GM21737 (cell line): ENCODE measurements at regions not wholly inside any gene's neighbourhood (a gene's known extent, or its start where the extent isn't known, plus 50 kb on each side); places are given as distances from the start of the nearest gene placed in this dataset.

Experiments
- ATAC-seq: cut with Tn5 transposase; IDR thresholded peaks from one replicate; pipeline ENCODE4 v1.9.1; 2021; ENCODE audit warnings: mild to moderate bottlenecking, moderate library complexity; ENCODE audit not compliant: unreplicated experiment

GRCh38 chr2:168375195-168375798 is 80.8 kb upstream of the CERS6 start:
- ATAC-seq, result no peak

GRCh38 chr2:168378960-168379669 is 77.0 kb upstream of the CERS6 start:
- ATAC-seq, result no peak

- ATAC-seq, result no peak
These were observed 75.6 kb upstream of the CERS6 start for GRCh38 chr2:168380500-168380899.

GRCh38 chr2:168392024-168392423 is 64.0 kb upstream of the CERS6 start:
- ATAC-seq, result no peak

- no peak for ATAC-seq
These were observed 63.3 kb upstream of the CERS6 start for GRCh38 chr2:168392797-168393196.

- no peak for ATAC-seq
These were observed 61.8 kb upstream of the CERS6 start for GRCh38 chr2:168394262-168394661.

- ATAC-seq, result no peak
These were observed 59.9 kb upstream of the CERS6 start for GRCh38 chr2:168396131-168396530.

GRCh38 chr2:168397629-168398028 is 58.4 kb upstream of the CERS6 start:
- ATAC-seq, result no peak

- no peak for ATAC-seq
These were observed 55.0 kb upstream of the CERS6 start for GRCh38 chr2:168401048-168401556.

- no peak for ATAC-seq
These were observed 54.3 kb upstream of the CERS6 start for GRCh38 chr2:168401771-168402170.

- no peak for ATAC-seq
These were observed 53.5 kb upstream of the CERS6 start for GRCh38 chr2:168402531-168402930.

GRCh38 chr2:168403736-168404135 is 52.3 kb upstream of the CERS6 start:
- no peak for ATAC-seq

GRCh38 chr2:168404764-168405163 is 51.3 kb upstream of the CERS6 start:
- ATAC-seq, result no peak
